ENCODE measurements at regions not wholly inside any gene's neighbourhood (a gene's known extent, or its start where the extent isn't known, plus 50 kb on each side); places are given as distances from the start of the nearest gene placed in this dataset.

DNA sequence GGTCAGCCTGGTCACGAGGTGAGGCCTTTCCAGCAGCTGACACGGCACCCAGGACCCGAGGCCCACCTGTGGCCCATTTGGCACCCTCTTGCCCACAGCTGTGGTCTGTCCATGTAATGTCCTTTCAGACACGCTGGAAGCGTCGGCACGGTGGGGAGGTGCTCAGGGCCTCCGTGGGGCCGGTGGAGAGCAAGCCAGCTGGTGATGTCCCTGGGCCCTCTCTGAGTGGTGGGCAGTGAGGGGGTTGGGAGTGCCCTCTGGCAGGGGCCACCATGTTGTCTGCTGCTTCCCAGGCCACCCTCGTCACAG is 97.3 kb upstream of the ZNF469 start:
- no peak for DNase-seq
- ATAC-seq = no peak

DNA sequence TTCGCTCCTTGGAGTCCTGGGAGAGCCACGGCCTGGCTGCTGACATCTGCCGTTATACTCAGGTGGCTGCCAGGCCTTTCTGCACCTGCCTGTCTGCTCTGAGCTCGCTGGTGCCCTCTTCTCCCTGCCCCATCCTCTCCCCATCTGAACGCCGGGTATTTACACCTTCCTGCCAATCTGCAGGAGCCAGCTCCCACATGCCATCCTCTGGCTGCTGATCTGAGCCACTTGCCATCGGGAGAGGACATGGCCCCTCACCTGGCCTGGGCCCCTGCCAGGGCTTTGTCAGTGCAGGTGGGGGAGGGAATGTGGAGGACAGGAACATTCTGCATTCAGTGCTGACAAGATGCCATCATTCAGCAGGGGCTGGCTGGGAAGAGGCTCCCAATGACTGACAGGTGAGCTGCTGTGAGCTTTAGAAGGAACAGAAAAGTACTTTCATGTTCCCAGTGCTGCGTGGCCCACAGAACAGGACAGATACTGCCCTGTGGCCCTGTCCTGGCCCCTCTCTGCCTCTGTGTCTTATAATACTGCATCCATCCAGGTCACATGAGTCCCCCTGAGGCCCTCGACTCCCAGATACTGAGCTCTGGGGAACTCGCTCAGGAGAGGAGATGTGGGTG is 96.3 kb upstream of the ZNF469 start:
- no peak for DNase-seq
- no peak for ATAC-seq

GRCh38 chr16:88287219-88287618 is 95.5 kb upstream of the ZNF469 start:
- DNase-seq (peak; percentile 48), ATAC-seq (no peak)

DNA sequence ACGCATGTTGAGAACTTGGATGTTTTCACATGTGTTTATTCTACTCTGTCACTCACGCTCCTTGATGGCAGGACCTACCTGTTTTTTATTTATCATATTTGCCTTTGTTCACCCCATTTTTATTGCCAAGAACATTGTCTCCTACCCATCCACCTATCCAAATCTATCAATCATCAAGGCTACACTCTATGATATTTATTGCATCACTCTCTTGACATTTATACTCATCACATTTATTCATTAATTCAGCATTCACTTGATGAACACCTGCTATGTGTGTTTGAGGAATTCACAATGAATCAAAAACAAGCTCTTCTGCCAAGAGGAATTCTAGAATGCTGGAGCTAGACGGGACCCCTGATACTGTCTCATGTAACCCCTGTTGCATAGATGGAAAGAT is 94.5 kb upstream of the ZNF469 start:
- no peak for ATAC-seq
- DNase-seq = no peak

GRCh38 chr16:88289001-88289400 is 93.8 kb upstream of the ZNF469 start:
- DNase-seq (no peak), ATAC-seq (no peak)

- ATAC-seq = no peak
- no peak for DNase-seq
These were observed 93.2 kb upstream of the ZNF469 start for GRCh38 chr16:88289561-88289960.

DNA sequence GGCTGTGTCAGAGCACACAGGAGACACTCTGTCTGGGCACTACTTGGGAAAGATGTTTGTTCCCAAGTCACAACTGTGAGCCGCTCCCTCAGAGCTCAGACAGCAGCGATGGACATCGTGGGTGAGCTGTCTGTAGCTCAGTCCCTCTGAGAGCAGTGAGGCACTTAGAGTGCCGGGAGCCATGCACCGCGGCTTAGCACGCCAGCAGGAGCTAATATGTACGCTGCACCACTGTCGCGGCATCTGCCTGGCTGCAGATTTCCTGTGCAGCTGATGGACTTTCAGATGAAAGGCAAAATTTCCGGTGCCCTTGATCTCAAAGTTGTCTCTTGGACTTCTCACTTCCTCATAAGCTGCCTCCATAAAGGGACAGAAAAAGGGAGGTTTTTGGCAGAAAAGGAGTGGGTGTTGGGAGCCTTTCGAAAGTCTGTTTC is 92.8 kb upstream of the ZNF469 start:
- ATAC-seq = no peak

DNA sequence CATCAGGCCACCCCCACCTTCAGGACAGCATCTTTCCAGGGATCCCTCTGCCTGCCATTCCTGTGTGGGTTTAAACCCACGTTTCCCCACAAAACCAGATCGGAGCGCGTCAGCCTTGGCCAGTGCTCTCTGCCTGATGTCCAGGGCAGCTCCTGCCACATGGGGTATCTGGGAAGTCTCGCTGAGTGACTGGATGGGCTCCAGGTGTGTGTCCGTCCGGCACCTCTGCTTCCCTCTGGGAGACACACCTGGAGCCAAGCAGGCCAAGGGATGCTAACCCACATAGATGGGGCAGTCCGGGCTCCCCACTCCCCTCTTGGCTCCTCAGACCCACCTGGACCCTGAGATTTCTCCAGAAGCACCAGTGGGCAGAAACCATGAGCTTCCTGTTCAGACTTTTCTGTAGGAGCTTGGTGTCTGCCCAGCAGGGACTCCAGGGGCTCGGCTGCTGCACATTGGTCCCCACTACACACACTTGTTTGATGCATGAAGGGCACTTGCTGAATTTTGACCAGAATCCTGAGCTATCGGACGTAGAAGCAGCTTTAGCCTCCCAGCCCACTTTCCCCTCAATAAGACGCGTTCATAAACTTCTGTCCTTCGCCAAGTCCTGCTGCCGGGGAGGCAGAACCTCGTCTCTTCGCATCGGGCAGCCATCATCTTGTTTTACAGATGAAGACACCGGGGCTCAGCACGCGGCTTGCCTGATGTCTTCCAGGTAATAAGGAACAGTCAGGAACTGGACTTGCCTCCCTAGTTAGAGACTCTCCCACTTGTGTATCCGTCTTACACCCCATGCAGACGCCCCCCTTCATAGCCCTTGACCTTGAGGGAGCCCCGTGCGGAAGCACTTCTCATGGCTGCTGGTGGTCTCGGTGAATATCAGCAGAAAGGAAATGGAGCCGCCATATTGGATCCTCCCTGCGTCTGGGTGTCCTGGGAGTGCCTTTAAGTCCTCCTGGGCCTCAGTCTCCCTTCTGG is 91.6 kb upstream of the ZNF469 start:
- ATAC-seq (no peak), DNase-seq (no peak)

More for the DNA sequence above, 92.8 kb upstream of the ZNF469 start:
- DNase-seq = no peak

GRCh38 chr16:88292007-88292970 is 90.5 kb upstream of the ZNF469 start:
- DNase-seq = no peak
- ATAC-seq = no peak

GRCh38 chr16:88293097-88293496 is 89.7 kb upstream of the ZNF469 start:
- DNase-seq (no peak), ATAC-seq (no peak)

DNA sequence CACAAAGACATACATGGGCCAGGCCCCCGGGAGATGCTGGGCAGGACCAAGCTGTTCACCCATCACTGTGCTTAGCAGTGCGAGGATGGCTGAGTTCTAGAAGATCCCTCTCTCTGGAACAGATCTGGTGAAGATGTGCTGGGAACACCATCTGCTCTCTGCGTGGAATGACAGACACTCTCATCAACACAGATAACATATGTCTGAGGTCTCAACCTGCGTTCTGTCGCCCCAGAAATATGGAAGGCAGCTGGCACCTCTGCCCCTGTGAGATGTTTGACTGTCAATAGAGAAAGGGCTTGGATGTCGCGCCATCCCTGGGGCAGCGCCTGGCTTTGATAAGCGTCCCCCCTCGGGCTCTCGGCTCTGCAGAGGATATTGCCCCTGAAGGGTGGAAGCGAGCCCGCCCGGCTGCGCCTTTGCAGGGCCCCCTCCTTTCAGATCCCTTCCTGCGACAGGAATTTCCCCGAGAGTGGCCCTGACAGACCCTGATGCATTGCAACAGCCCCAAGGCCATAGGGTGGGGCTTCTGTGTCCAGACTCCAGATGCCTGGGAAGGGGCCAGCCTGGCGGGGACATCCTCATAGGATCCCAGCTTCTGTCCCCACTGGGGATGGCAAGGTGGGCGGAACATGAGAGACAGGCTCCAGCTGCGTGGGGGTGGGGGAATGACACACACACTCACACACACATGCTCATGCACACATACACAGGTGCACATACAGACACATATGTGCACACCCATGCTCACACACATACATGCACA is 86.9 kb upstream of the ZNF469 start:
- DNase-seq = no peak
- ATAC-seq = no peak

DNA sequence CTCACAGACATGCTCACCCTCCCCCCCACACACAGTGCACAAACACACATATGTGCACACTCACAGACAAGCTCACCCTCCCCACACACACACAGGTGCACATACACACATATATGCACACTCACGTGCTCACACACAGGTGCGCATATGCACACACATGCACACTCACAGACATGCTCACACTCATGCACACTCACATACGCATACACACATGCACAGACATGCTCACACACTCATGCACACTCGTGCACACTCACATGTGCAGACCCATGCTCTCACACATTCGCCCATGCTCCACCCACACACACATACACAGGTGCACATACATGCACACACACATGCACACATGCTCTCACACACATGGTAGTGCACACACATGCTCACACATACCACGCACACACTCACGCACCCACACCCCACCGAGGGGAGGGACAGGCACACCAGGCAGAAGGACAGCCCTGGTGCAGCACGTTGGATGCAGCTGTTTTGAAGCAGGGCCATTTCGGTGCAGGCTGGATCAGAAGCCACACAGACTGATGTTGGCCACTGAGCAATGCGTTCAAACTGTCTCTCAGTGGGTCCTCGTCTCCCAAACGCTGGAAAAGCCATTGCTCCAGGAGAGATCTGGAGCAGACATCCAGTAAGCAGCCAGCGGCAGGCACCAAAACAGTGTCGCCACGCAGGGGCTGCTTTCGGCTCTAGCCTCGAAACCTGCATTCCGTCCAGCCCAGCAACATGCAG is 86.2 kb upstream of the ZNF469 start:
- no peak for DNase-seq
- ATAC-seq = no peak

DNA sequence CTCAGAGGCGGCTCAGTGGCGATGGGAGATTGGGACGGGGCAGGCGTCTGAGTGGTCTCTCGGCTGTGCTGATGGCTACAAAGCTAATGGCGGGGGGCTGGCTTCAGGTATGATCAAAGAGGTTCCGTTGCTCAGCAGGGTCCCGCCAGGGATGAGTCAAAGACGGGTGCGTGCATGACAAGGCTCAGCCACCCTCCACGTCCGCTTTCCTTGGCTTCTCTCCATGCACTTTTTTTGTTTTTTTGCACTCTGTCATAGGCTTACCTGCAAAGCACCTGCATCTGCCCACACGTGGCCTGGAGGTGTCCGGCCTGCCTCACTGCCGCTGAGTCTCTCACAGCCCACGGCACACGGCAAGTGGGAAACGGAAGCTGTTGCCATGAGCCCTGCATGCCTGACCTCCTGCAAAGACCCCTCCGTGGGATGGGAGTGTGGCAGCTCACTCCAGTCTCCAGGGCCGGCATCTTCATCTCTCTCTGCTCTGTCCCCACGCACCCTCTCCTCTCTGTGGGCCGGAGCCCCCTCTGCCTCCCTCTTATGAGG is 85.5 kb upstream of the ZNF469 start:
- no peak for DNase-seq
- ATAC-seq = no peak

- DNase-seq (no peak), ATAC-seq (no peak)
These were observed 84.5 kb upstream of the ZNF469 start for GRCh38 chr16:88298181-88298832.

GRCh38 chr16:88298833-88299745 is 83.7 kb upstream of the ZNF469 start:
- ATAC-seq (peak; percentile 37), DNase-seq (no peak)

- ATAC-seq (no peak), DNase-seq (no peak)
These were observed 82.9 kb upstream of the ZNF469 start for GRCh38 chr16:88299751-88300462.

DNA sequence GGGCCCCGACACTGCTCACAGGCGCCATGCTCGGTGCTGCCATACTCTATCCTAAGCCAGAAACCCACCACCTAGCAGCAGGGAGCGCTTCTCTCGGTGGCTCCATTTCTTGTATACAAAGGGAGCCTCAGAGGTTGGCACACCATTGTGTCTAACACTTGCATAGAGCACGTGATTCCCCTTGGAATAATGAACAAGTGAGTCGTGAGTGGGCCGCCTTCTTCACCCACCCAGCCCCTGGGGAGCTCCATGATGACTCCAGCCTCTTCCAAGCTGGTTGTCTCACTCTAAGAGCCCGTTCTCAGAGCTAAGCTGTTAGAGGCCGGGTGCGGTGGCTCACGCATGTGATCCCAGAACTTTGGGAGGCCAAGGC is 82.3 kb upstream of the ZNF469 start:
- no peak for ATAC-seq
- no peak for DNase-seq

- ATAC-seq (no peak), DNase-seq (no peak)
These were observed 81.3 kb upstream of the ZNF469 start for GRCh38 chr16:88301431-88301830.

- no peak for DNase-seq
- ATAC-seq = no peak
These were observed 80.9 kb upstream of the ZNF469 start for GRCh38 chr16:88301886-88302285.

Measured in stimulated activated naive CD8-positive, alpha-beta T cell treated with anti-CD3 and anti-CD28 coated beads, Interleukin-15, Interleukin-2, amounts not matched to agents 100 U/mL and 50 U/mL, for 24 hours (primary cell).